ENCODE measurements at regions not wholly inside any gene's neighbourhood (a gene's known extent, or its start where the extent isn't known, plus 50 kb on each side); places are given as distances from the start of the nearest gene placed in this dataset.

DNA sequence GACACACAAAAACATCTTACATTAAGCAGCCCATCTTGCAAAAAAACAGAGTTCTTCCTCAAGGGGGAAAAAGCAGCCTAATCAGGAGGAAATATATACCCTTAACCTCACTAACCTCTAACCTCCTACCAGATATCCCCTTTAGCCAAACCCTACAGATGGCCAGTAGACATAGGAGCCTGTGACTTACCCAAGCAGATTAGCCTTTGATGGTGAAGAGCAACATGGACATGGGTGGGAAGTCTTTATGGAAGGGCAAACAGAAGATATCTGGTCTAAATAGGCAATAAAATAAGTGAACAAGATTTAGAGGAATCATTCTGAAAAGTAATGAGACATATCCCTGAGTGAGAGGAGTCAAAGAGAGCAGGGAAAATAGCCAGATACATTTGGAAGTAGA, 119.4 kb upstream of the ARPP21 start:
- no peaks in the 10 kb centered on the region for H3K36me3 ChIP-seq
- no peak for DNase-seq
- H3K4me1 ChIP-seq: no peaks in the 10 kb centered on the region
- H3K9me3 ChIP-seq: no peaks in the 10 kb centered on the region
- intact Hi-C loops (cut with DNase I; ENCODE audit: low total_unique reads): no loop called here
- TF ChIP-seq, protein P1, sequence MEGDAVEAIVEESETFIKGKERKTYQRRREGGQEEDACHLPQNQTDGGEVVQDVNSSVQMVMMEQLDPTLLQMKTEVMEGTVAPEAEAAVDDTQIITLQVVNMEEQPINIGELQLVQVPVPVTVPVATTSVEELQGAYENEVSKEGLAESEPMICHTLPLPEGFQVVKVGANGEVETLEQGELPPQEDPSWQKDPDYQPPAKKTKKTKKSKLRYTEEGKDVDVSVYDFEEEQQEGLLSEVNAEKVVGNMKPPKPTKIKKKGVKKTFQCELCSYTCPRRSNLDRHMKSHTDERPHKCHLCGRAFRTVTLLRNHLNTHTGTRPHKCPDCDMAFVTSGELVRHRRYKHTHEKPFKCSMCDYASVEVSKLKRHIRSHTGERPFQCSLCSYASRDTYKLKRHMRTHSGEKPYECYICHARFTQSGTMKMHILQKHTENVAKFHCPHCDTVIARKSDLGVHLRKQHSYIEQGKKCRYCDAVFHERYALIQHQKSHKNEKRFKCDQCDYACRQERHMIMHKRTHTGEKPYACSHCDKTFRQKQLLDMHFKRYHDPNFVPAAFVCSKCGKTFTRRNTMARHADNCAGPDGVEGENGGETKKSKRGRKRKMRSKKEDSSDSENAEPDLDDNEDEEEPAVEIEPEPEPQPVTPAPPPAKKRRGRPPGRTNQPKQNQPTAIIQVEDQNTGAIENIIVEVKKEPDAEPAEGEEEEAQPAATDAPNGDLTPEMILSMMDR (IDR thresholded peaks at IDR 0.05): no peak
- no peak overlapping the region for H3K27ac ChIP-seq
- H3K4me3 ChIP-seq: no peak overlapping the region
- H3K27me3 ChIP-seq: no peaks in the 10 kb centered on the region

DNA sequence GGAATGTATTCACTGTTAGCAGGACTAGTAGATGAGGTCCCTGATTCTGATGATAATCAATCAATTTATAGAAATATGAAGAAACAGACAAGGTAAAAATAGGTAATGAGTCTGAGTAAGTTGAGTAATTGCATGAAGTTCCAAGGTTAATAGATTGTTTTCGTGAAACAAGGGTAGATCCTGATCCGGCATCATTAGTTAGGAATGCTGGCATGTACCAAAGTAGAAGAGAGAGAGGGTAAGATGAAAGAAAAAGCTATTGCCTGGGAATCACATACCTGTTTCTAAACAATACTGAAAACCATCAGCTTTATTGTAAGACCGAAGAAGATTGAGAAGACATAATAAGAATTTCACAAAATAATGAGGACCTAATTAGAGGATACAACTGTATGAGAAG, 118.1 kb upstream of the ARPP21 start:
- H3K4me1 ChIP-seq: no peaks in the 10 kb centered on the region
- no peak for DNase-seq
- no peak overlapping the region for H3K27ac ChIP-seq
- no peaks in the 10 kb centered on the region for H3K27me3 ChIP-seq
- TF ChIP-seq, protein P1 (IDR thresholded peaks at IDR 0.05): no peak
- H3K36me3 ChIP-seq: no peaks in the 10 kb centered on the region
- H3K4me3 ChIP-seq: no peak overlapping the region
- intact Hi-C loops (cut with DNase I; ENCODE audit: low total_unique reads): no loop called here
- no peaks in the 10 kb centered on the region for H3K9me3 ChIP-seq

DNA sequence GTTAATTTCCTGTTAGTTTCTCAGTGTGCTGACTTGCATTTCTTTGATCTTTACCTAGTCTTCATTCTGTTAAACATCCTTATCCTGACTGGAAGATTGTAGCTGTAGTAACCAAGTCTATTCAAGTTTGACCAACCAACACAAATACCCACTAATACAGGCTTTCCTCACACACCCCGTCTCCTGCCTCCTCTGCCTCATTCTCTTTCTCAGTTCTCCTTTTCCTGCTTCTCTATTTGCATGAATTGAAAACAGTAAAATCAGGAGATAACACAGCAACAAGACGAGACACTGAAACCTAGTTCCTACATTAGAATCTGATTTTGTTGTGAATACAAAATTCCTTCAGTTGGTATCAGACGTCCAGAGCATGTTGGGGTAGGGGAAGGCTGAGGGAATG, 116.9 kb upstream of the ARPP21 start:
- Histone ChIP-seq H3K27me3 (no peaks in the 10 kb centered on the region), H3K9me3 (no peaks in the 10 kb centered on the region), H3K4me3 (no peak overlapping the region), H3K36me3 (no peaks in the 10 kb centered on the region), H3K27ac (no peak overlapping the region), H3K4me1 (no peaks in the 10 kb centered on the region)
- DNase-seq: no peak
- TF ChIP-seq, protein P1 (IDR thresholded peaks at IDR 0.05): no peak
- intact Hi-C loops (cut with DNase I; ENCODE audit: low total_unique reads): no loop called here

DNA sequence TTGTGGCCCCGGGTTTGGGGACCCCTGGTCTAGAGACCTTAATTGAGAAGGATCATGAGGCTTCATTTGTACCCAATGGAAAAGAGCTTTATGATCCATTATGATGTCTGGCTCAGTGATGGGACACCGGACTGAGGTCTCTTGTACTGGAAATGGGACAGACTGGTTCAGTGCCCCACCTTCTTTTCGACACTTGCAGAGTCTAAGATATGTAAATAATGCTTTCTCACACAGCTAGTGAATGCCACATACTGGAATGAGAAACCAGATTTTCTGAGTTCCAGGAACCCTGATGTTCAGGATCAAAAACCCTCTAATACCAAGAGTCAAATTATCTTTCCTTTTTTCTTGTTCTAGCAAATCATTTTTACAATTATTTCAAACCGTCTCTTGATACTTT, 116.3 kb upstream of the ARPP21 start:
- Histone ChIP-seq H3K27ac (no peak overlapping the region), H3K36me3 (no peaks in the 10 kb centered on the region), H3K4me1 (no peaks in the 10 kb centered on the region), H3K9me3 (no peaks in the 10 kb centered on the region), H3K27me3 (no peaks in the 10 kb centered on the region), H3K4me3 (no peak overlapping the region)
- intact Hi-C loops (cut with DNase I; ENCODE audit: low total_unique reads): no loop called here
- TF ChIP-seq, protein P1 (IDR thresholded peaks at IDR 0.05): no peak
- no peak for DNase-seq

DNA sequence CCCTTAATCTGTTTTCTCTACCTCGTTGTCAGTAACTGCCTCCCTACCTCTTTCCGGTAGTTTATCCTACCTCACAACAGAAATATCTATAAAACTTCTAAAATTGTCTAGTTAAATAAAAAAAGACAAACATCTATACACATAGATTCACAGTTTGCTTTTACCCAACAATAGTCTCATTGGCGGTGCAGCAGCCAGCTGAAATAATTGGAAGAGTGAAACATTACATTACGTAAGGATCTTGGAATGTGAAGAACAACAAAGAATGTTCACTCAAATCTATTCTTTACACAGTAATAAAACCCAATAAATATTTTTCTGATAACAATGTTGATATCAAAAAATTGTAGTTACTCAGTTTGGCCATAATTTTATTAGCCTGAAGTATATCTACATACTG, 115.5 kb upstream of the ARPP21 start:
- H3K9me3 ChIP-seq: no peaks in the 10 kb centered on the region
- DNase-seq: no peak
- TF ChIP-seq, protein P1 (IDR thresholded peaks at IDR 0.05): no peak
- no peaks in the 10 kb centered on the region for H3K27me3 ChIP-seq
- H3K4me1 ChIP-seq: no peaks in the 10 kb centered on the region
- no peak overlapping the region for H3K4me3 ChIP-seq
- intact Hi-C loops (cut with DNase I; ENCODE audit: low total_unique reads): no loop called here
- H3K36me3 ChIP-seq: no peaks in the 10 kb centered on the region
- H3K27ac ChIP-seq: no peak overlapping the region

DNA sequence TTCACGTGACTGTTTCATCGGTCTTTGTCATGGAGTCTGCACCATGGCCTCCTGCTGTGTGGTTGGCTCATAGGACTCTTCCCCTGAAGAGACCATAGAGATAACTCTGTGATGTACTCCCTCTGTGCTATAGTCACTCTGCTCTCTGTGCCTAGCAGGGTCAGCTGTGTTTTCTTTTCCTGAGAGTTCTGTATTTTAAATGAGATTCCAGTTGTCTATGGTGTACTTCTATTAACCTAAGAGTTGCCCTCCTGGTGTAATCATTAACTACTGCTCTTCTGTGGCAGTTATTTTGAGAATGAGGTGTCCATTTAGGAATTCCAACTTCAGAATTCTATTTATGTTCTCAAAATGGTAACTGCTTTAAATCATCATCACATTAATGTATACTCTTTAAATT, 114.5 kb upstream of the ARPP21 start:
- Histone ChIP-seq H3K27me3 (no peaks in the 10 kb centered on the region), H3K36me3 (no peaks in the 10 kb centered on the region), H3K27ac (no peak overlapping the region), H3K4me3 (no peak overlapping the region), H3K4me1 (no peaks in the 10 kb centered on the region), H3K9me3 (no peaks in the 10 kb centered on the region)
- DNase-seq: no peak
- intact Hi-C loops (cut with DNase I; ENCODE audit: low total_unique reads): no loop called here
- TF ChIP-seq, protein P1 (IDR thresholded peaks at IDR 0.05): no peak
